ENCODE measurements at regions not wholly inside any gene's neighbourhood (a gene's known extent, or its start where the extent isn't known, plus 50 kb on each side); places are given as distances from the start of the nearest gene placed in this dataset.

DNA sequence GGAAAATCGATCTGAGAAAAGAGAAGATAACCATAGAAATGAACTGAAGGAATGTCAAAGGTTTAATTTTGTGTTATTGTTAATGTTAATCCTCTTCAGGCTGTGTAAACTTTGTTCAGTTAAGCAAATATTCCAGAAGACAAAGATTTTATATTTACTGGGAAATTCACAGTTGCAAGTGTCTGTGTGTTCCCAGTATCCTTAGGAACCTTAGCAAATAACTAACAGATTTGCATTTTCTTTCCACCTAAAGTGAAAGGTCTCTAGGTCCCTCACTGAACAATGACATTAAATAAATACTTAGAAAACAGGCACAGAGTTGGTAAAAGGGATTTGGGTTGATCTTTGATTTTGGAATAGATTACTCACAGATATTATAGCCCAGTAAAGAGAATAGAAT lies 324.7 kb downstream of the C4orf33 start:
- no peak overlapping the region for H3K4me3 ChIP-seq (ENCODE audit: low read depth, low read length)
- no peaks in the 10 kb centered on the region for H3K36me3 ChIP-seq (ENCODE audit: control insufficient read depth, insufficient read depth, low read length)
- no peaks in the 10 kb centered on the region for H3K27me3 ChIP-seq (ENCODE audit: control insufficient read depth, insufficient read depth, low read length)
- DNase-seq (ENCODE audit: low read depth): no peak
- no peak for TF ChIP-seq CTCF (IDR thresholded peaks at IDR 0.05; ENCODE audit: insufficient read depth, low read length, poor library complexity, severe bottlenecking)

DNA sequence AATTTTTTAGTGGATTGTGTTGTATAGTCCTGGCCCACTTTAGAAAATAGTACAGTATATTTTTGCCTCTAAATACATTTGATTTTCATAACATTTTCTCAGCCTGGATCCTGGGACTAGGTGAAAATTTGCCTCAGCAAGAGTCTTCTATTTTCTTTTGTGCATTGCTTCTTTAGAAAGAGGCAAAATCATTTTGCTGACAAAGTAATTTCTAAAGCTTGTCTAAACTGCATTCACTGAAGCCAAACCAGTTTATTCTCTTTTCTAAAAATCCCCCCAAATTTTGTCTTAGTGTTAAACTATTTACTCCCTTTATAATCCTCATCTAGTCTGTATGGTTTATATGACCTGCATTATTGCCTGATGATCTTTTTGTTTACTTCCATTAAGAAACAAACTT lies 326.3 kb downstream of the C4orf33 start:
- no peak for TF ChIP-seq CTCF (IDR thresholded peaks at IDR 0.05; ENCODE audit: insufficient read depth, low read length, poor library complexity, severe bottlenecking)
- no peaks in the 10 kb centered on the region for H3K36me3 ChIP-seq (ENCODE audit: control insufficient read depth, insufficient read depth, low read length)
- H3K27me3 ChIP-seq (ENCODE audit: control insufficient read depth, insufficient read depth, low read length): no peaks in the 10 kb centered on the region
- DNase-seq (ENCODE audit: low read depth): no peak
- no peak overlapping the region for H3K4me3 ChIP-seq (ENCODE audit: low read depth, low read length)

DNA sequence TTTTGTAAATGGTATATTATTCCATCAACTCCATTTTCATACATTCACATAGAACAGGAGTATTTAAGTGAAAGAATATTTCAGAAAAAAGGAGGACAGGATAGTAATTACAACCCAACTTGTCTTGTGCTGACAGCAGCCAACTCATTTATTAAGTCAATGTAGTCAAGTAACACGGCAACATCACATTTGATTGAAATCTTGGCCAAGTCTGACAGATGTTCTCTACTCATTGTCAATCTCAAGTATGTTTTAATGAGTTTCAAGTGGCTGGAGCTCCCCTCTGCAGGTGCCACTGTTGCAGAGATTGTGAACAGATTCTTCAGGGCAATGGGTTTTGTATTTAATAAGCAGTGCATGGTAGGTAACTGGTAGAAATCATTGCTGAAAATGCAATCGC lies 332.5 kb downstream of the C4orf33 start:
- no peaks in the 10 kb centered on the region for H3K27me3 ChIP-seq (ENCODE audit: control insufficient read depth, insufficient read depth, low read length)
- H3K4me3 ChIP-seq (ENCODE audit: low read depth, low read length): no peak overlapping the region
- DNase-seq (ENCODE audit: low read depth): no peak
- no peak for TF ChIP-seq CTCF (IDR thresholded peaks at IDR 0.05; ENCODE audit: insufficient read depth, low read length, poor library complexity, severe bottlenecking)
- no peaks in the 10 kb centered on the region for H3K36me3 ChIP-seq (ENCODE audit: control insufficient read depth, insufficient read depth, low read length)

DNA sequence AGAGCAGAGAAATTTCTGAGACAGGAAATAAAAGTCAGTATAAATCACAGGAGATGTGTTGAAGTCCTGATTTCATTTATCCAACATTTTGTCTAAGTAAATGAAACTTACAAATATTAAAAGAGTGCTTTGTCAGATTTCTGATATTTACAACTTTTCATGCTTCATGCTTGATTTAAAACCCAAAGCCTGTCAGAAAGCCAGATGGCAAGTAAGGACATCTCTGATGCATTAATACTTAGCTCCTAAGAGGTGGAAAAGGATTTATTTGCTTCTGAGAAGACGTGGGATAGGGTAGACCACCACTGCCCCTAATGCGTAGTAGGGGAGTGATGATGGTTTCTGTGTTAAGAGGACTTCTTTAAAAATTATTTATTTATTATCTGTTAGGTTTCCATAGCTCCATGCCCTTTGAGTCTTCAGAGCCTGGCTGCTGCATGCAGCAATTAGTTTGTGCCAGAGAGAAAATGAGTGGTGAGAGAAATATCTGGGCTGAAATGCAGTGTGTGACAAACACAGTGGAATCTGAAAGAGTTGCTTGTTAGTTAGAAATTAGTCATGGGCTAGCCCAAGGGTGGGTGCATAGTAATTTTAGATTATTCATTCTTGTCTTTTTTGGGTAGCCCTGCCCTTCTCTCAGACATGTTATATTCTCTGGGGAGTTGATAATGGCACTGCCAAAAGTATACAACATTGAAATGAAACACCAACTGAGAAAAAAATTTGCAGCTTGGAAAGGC lies 333.8 kb downstream of the C4orf33 start:
- no peak for DNase-seq (ENCODE audit: low read depth)

DNA sequence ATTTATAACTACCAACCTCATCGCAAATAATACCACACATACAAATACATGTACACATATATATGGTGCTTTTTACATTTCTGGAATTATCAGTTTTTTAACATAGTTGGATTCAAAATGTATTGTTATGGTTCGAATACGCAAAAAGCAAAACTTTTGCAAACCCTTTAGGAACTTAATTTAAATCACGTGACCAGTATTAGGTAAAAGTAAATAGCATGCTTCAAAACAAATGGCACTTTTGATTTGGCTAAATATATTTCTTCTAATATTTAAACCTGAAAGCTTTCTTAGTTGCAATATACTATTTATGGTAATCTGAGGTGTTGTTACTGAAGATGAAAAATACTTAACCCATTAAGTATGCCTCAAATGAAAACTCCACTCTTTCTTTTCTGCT lies 341.4 kb downstream of the C4orf33 start:
- no peaks in the 10 kb centered on the region for H3K27me3 ChIP-seq (ENCODE audit: control insufficient read depth, insufficient read depth, low read length)
- no peak for TF ChIP-seq CTCF (IDR thresholded peaks at IDR 0.05; ENCODE audit: insufficient read depth, low read length, poor library complexity, severe bottlenecking)
- no peaks in the 10 kb centered on the region for H3K36me3 ChIP-seq (ENCODE audit: control insufficient read depth, insufficient read depth, low read length)
- no peak overlapping the region for H3K4me3 ChIP-seq (ENCODE audit: low read depth, low read length)
- no peak for DNase-seq (ENCODE audit: low read depth)

More for the DNA sequence above, 333.8 kb downstream of the C4orf33 start:
- H3K27me3 ChIP-seq (ENCODE audit: control insufficient read depth, insufficient read depth, low read length): no peaks in the 10 kb centered on the region
- H3K4me3 ChIP-seq (ENCODE audit: low read depth, low read length): no peak overlapping the region
- no peak for TF ChIP-seq CTCF (IDR thresholded peaks at IDR 0.05; ENCODE audit: insufficient read depth, low read length, poor library complexity, severe bottlenecking)
- H3K36me3 ChIP-seq (ENCODE audit: control insufficient read depth, insufficient read depth, low read length): no peaks in the 10 kb centered on the region

- DNase-seq (ENCODE audit: low read depth): no peak
- H3K36me3 ChIP-seq (ENCODE audit: control insufficient read depth, insufficient read depth, low read length): no peaks in the 10 kb centered on the region
- H3K4me3 ChIP-seq (ENCODE audit: low read depth, low read length): no peak overlapping the region
- H3K27me3 ChIP-seq (ENCODE audit: control insufficient read depth, insufficient read depth, low read length): no peaks in the 10 kb centered on the region
- TF ChIP-seq CTCF (IDR thresholded peaks at IDR 0.05; ENCODE audit: insufficient read depth, low read length, poor library complexity, severe bottlenecking): no peak
These were observed 342.6 kb downstream of the C4orf33 start for GRCh38 chr4:129438456-129438981.
